NB4 (cell line): ENCODE measurements at regions not wholly inside any gene's neighbourhood (a gene's known extent, or its start where the extent isn't known, plus 50 kb on each side); places are given as distances from the start of the nearest gene placed in this dataset.

Experiments
- CTCF ChIP-seq: IDR thresholded peaks from one replicate; pipeline ENCODE4 v1.5.1; 2012; ENCODE audit warnings: low read depth, low read length
- MYC ChIP-seq: IDR thresholded peaks from 2 replicates; pipeline ENCODE4 v1.6.1; 2011; ENCODE audit warnings: low read depth, low read length
- POLR2A ChIP-seq: IDR thresholded peaks from 2 replicates; pipeline ENCODE4 v1.6.1; 2011; ENCODE audit warnings: mild to moderate bottlenecking; ENCODE audit not compliant: insufficient read length; ENCODE audit errors: extremely low read depth

- TF ChIP-seq CTCF (no peak), POLR2A (no peak), MYC (no peak)
Measured at GRCh38 chr20:57040924-57041323, 225.5 kb downstream of the BMP7 start.
